ENCODE measurements at regions not wholly inside any gene's neighbourhood (a gene's known extent, or its start where the extent isn't known, plus 50 kb on each side); places are given as distances from the start of the nearest gene placed in this dataset.

- Histone ChIP-seq H3K27ac (ENCODE audit: insufficient read depth, low read length) (no peak overlapping the region), H2AFZ (replicated peaks; ENCODE audit: low read length, poor library complexity) (peak overlapping the region; percentile 67), H2AK9ac (replicated peaks; ENCODE audit: low read depth, low read length, poor library complexity) (no peak overlapping the region), H3K9ac (ENCODE audit: low read depth, low read length) (no peak overlapping the region), H3K36me3 (ENCODE audit: control insufficient read depth, insufficient read depth, low read length) (no peaks in the 10 kb centered on the region), H3K27me3 (ENCODE audit: control insufficient read depth, insufficient read depth, low read length) (no peaks in the 10 kb centered on the region), H2AK5ac (ENCODE audit: low read depth, low read length) (peak overlapping the region; percentile 77), H3K79me1 (ENCODE audit: low read depth in 1 of 2, low read length in 2 of 2) (peaks cover 27 to 67% of the 10 kb centered on the region in 2 experiments), H2BK15ac (ENCODE audit: low read depth, low read length) (peak overlapping the region; percentile 83; the same call in 2 of the 3 replicates), H3K4me2 (ENCODE audit: low read depth, low read length) (peak overlapping the region; percentile 26; the same call in 1 of the 2 replicates), H4K91ac (ENCODE audit: insufficient read depth, low read depth, low read length) (0 out of 2 replicates have a peak overlapping the region, but pooled peaks have one; percentile 37), H4K8ac (ENCODE audit: low read depth in 2 of 2, low read length in 2 of 2) (peak overlapping the region; percentile 34 to 74; a peak in 2 of 4 replicates), H3K18ac (ENCODE audit: low read depth, low read length) (peak overlapping the region; percentile 65; the same call in 1 of the 2 replicates), H3K9me3 (ENCODE audit: control insufficient read depth, insufficient read depth, low read length) (no peaks in the 10 kb centered on the region), H2BK5ac (ENCODE audit: low read depth, low read length, poor library complexity, severe bottlenecking) (peak overlapping the region; percentile 85), H3K56ac (ENCODE audit: extremely low read depth, insufficient read depth, low read length) (no peak overlapping the region), H3K4me1 (ENCODE audit: control insufficient read depth, insufficient read depth, low read length) (peaks cover 9% of the 10 kb centered on the region), H3K23ac (ENCODE audit: low read depth, low read length) (peak overlapping the region; percentile 30; the same call in 1 of the 2 replicates), H3K4me3 (ENCODE audit: insufficient read depth, low read depth, low read length) (no peak overlapping the region), H4K5ac (ENCODE audit: low read depth, low read length) (peak overlapping the region; percentile 58; the same call in 1 of the 2 replicates), H3K9me1 (ENCODE audit: insufficient read depth, low read length) (peaks cover 8% of the 10 kb centered on the region; the same call in 1 of the 2 replicates), H2BK120ac (ENCODE audit: low read depth, low read length) (peak overlapping the region; percentile 71), H3K4ac (ENCODE audit: low read depth, low read length) (peak overlapping the region; percentile 44), H2BK20ac (ENCODE audit: low read depth, low read length) (peak overlapping the region; percentile 69; the same call in 1 of the 2 replicates), H4K20me1 (ENCODE audit: insufficient read depth, low read length) (no peaks in the 10 kb centered on the region; the same call in 1 of the 2 replicates), H3K14ac (replicated peaks; ENCODE audit: low read depth, low read length) (peak overlapping the region; percentile 71; the same call in 1 of the 2 replicates)
- WGBS, 2 experiments (ENCODE audit: extremely low coverage in 2 of 2, insufficient read length in 1 of 2) = 0% methylated on average over 1 of the region's 9 CpGs; no CpG with 5 or more reads in 1 of the 2 experiments
- DNase-seq = peak; percentile 89
- in situ Hi-C loops (cut with MboI; ENCODE audit: low sequenced_read_pairs) (no loop called here), intact Hi-C loops (cut with micrococcal nuclease) (loop anchor here (10.0 kb wide), 1 partner anchor 453 kb away; no protein-coding TSS in a partner anchor), dilution Hi-C loops (cut with HindIII; ENCODE audit: low sequenced_read_pairs, unreplicated experiment) (no loop called here)
- no peak for ATAC-seq (ENCODE audit: low read depth)
- ChIA-PET POLR2A (ENCODE audit: unreplicated experiment) (no interaction called here), CTCF (interaction anchor here (0.6 kb wide), 1 partner anchor 456 kb away, joined by 5 read pairs; no protein-coding TSS in a partner anchor)
- TSS peak; percentile 84 for BruUV-seq (replicated peaks)
- TF ChIP-seq CHD1 (IDR thresholded peaks at IDR 0.05; ENCODE audit: low read depth, low read length) (no peak), ELK1 (IDR thresholded peaks at IDR 0.05; ENCODE audit: borderline replicate concordance, low read depth, low read length) (no peak), CEBPB (IDR thresholded peaks at IDR 0.05; ENCODE audit: low read depth, low read length) (no peak), FOS (IDR thresholded peaks at IDR 0.05; ENCODE audit: low read depth, low read length) (peak; percentile 70), MAFK (IDR thresholded peaks at IDR 0.05; ENCODE audit: low read depth, low read length) (no peak), RCOR1 (IDR thresholded peaks at IDR 0.05; ENCODE audit: insufficient replicate concordance, low read length) (no peak), MAZ (IDR thresholded peaks at IDR 0.05; ENCODE audit: borderline replicate concordance, low read depth, low read length) (no peak), RFX5 (IDR thresholded peaks at IDR 0.05; ENCODE audit: low read depth, low read length) (no peak), BHLHE40 (IDR thresholded peaks at IDR 0.05; ENCODE audit: low read depth, low read length) (peak; percentile 21; the same call in 1 of the 2 replicates), SMC3 (IDR thresholded peaks at IDR 0.05; ENCODE audit: low read depth, low read length) (no peak), USF2 (IDR thresholded peaks at IDR 0.05; ENCODE audit: low read depth, low read length) (no peak), CTCF (conservative IDR thresholded peaks at IDR 0.05; ENCODE audit: low read depth, low read length) (no peak), RAD21 (IDR thresholded peaks at IDR 0.05; ENCODE audit: low read length) (no peak), MXI1 (IDR thresholded peaks at IDR 0.05; ENCODE audit: borderline replicate concordance, low read depth, low read length) (no peak), POLR2A (IDR thresholded peaks at IDR 0.05; ENCODE audit: low read depth, low read length) (no peak)
Measured at GRCh38 chr14:71588028-71588427, 344.2 kb upstream of the RGS6 start.
